Liver (tissue), 8 donors: ENCODE measurements at regions not wholly inside any gene's neighbourhood (a gene's known extent, or its start where the extent isn't known, plus 50 kb on each side); places are given as distances from the start of the nearest gene placed in this dataset.

Experiments
- DNase-seq: peaks from one replicate; pipeline ENCODE4 v3.0.0-alpha.2; 2017; ENCODE audit warnings: low spot score
- H3K27ac ChIP-seq, 2 donors: one replicate each; pipeline ENCODE4 v1.7.0; 2013; ENCODE audit warnings: inconsistent platforms in 2 of 2, low read length in 2 of 2, control low read depth in 1 of 2, low read depth in 1 of 2, mild to moderate bottlenecking in 1 of 2
- H3K27me3 ChIP-seq, 4 donors: one replicate each; pipeline versions ENCODE4 v1.6.1 to v1.7.0; 2013; ENCODE audit warnings: low read length in 3 of 4, inconsistent platforms in 1 of 4, mild to moderate bottlenecking in 1 of 4, moderate library complexity in 1 of 4; ENCODE audit not compliant: control insufficient read depth in 4 of 4, insufficient read depth in 4 of 4
- H3K36me3 ChIP-seq, 4 donors: one replicate each; pipeline versions ENCODE4 v1.6.1 to v1.7.0; 2013; ENCODE audit warnings: low read length in 3 of 4, mild to moderate bottlenecking in 3 of 4, low read depth in 1 of 4, moderate library complexity in 1 of 4; ENCODE audit not compliant: control insufficient read depth in 4 of 4, insufficient read depth in 3 of 4
- H3K4me1 ChIP-seq, 4 donors: one replicate each; pipeline versions ENCODE4 v1.6.1 to v1.7.0; 2013; ENCODE audit warnings: low read length in 3 of 4, mild to moderate bottlenecking in 3 of 4, moderate library complexity in 1 of 4; ENCODE audit not compliant: control insufficient read depth in 4 of 4, insufficient read depth in 4 of 4
- H3K4me3 ChIP-seq, 3 donors: one replicate each; pipeline versions ENCODE4 v1.6.1 to v1.7.0; 2013; ENCODE audit warnings: low read length in 3 of 3, control low read depth in 1 of 3, low read depth in 1 of 3, mild to moderate bottlenecking in 1 of 3
- H3K9ac ChIP-seq, 2 donors: one replicate each; pipeline ENCODE4 v1.7.0; 2013; ENCODE audit warnings: low read length in 2 of 2, mild to moderate bottlenecking in 2 of 2, moderate library complexity in 2 of 2, control low read depth in 1 of 2, low read depth in 1 of 2
- H3K9me3 ChIP-seq, 4 donors: one replicate each; pipeline versions ENCODE4 v1.6.1 to v1.7.0; 2013; ENCODE audit warnings: low read length in 3 of 4; ENCODE audit not compliant: control insufficient read depth in 4 of 4
- ATF3 ChIP-seq: IDR thresholded peaks from 2 replicates; pipeline ENCODE4 v1.6.1; 2016; ENCODE audit warnings: antibody characterized with exemption
- EGR1 ChIP-seq, 2 donors: IDR thresholded peaks; 2 replicates each; pipeline ENCODE4 v1.6.1; 2016 to 2018; ENCODE audit warnings: antibody characterized with exemption in 2 of 2, low read depth in 2 of 2
- FOXA1 ChIP-seq: IDR thresholded peaks from 2 replicates; pipeline ENCODE4 v1.6.1; 2016; ENCODE audit warnings: antibody characterized with exemption
- FOXA2 ChIP-seq: IDR thresholded peaks from 2 replicates; pipeline ENCODE4 v1.6.1; 2016; ENCODE audit warnings: antibody characterized with exemption
- GABPA ChIP-seq, 2 donors: IDR thresholded peaks in 1 of 2; conservative IDR thresholded peaks in 1 of 2; 2 replicates each; pipeline ENCODE4 v1.6.1; 2016; ENCODE audit warnings: antibody characterized with exemption in 2 of 2, mild to moderate bottlenecking in 1 of 2, moderate library complexity in 1 of 2
- HNF4A ChIP-seq, 2 donors: conservative IDR thresholded peaks; 2 replicates each; pipeline ENCODE4 v1.6.1; 2016; ENCODE audit warnings: antibody characterized with exemption in 2 of 2, mild to moderate bottlenecking in 2 of 2
- HNF4G ChIP-seq: IDR thresholded peaks from 2 replicates; pipeline ENCODE4 v1.6.1; 2016; ENCODE audit warnings: antibody characterized with exemption
- JUND ChIP-seq, 2 donors: IDR thresholded peaks; 2 replicates each; pipeline ENCODE4 v1.6.1; 2016; ENCODE audit warnings: antibody characterized with exemption in 2 of 2
- NR2F2 ChIP-seq: IDR thresholded peaks from 2 replicates; pipeline ENCODE4 v1.6.1; 2016; ENCODE audit warnings: antibody characterized with exemption
- RAD21 ChIP-seq, 2 donors: IDR thresholded peaks; 2 replicates each; pipeline ENCODE4 v1.6.1; 2016; ENCODE audit warnings: antibody characterized with exemption in 2 of 2, mild to moderate bottlenecking in 2 of 2
- RXRA ChIP-seq, 2 donors: IDR thresholded peaks; 2 replicates each; pipeline ENCODE4 v1.6.1; 2017 to 2018; ENCODE audit warnings: antibody characterized with exemption in 2 of 2, mild to moderate bottlenecking in 1 of 2
- SP1 ChIP-seq: IDR thresholded peaks from 2 replicates; pipeline ENCODE4 v1.6.1; 2018; ENCODE audit warnings: antibody characterized with exemption, mild to moderate bottlenecking
- TAF1 ChIP-seq: conservative IDR thresholded peaks from 2 replicates; pipeline ENCODE4 v1.6.1; 2016; ENCODE audit warnings: antibody characterized with exemption, mild to moderate bottlenecking
- YY1 ChIP-seq: IDR thresholded peaks from 2 replicates; pipeline ENCODE4 v1.6.1; 2016; ENCODE audit warnings: antibody characterized with exemption, mild to moderate bottlenecking
- ZBTB33 ChIP-seq: IDR thresholded peaks from 2 replicates; pipeline ENCODE4 v1.6.1; 2016; ENCODE audit warnings: antibody characterized with exemption
- WGBS: extraction: QIAGEN DNeasy Blood & Tissue Kit; methylation state at CpG from one replicate; pipeline ENCODE4 v1.1.7; 2013; 5-methylcytosine and 5-hydroxymethylcytosine counted together
- TF ChIP-seq, protein P1 (sequence below): IDR thresholded peaks from 2 replicates; pipeline ENCODE4 v1.6.1; 2016; ENCODE audit warnings: antibody characterized with exemption, mild to moderate bottlenecking
- TF ChIP-seq, protein P2 (sequence below): IDR thresholded peaks from 2 replicates; pipeline ENCODE4 v1.6.1; 2016; ENCODE audit warnings: antibody characterized with exemption
- TF ChIP-seq, protein P3 (sequence below): fragments of 150-350 bp; IDR thresholded peaks from 2 replicates; pipeline ENCODE4 v1.5.1; 2017; ENCODE audit warnings: improper control_type of control experiment, low read depth, low read length; ENCODE audit not compliant: missing input control
- donor health status: healthy.
- donor health status: healthy.
- donor health status: healthy.
- donor health status: healthy.
- donor health status: healthy.

GRCh38 chr3:157939166-157939565 lies 167.1 kb downstream of the SHOX2 start:
- H3K27ac ChIP-seq, result no peak overlapping the region
- no peaks in the 10 kb centered on the region for H3K9me3 ChIP-seq
- TF ChIP-seq FOXA1, result no peak
- no peak for TF ChIP-seq JUND (IDR thresholded peaks at IDR 0.05)
- TF ChIP-seq, protein P1, sequence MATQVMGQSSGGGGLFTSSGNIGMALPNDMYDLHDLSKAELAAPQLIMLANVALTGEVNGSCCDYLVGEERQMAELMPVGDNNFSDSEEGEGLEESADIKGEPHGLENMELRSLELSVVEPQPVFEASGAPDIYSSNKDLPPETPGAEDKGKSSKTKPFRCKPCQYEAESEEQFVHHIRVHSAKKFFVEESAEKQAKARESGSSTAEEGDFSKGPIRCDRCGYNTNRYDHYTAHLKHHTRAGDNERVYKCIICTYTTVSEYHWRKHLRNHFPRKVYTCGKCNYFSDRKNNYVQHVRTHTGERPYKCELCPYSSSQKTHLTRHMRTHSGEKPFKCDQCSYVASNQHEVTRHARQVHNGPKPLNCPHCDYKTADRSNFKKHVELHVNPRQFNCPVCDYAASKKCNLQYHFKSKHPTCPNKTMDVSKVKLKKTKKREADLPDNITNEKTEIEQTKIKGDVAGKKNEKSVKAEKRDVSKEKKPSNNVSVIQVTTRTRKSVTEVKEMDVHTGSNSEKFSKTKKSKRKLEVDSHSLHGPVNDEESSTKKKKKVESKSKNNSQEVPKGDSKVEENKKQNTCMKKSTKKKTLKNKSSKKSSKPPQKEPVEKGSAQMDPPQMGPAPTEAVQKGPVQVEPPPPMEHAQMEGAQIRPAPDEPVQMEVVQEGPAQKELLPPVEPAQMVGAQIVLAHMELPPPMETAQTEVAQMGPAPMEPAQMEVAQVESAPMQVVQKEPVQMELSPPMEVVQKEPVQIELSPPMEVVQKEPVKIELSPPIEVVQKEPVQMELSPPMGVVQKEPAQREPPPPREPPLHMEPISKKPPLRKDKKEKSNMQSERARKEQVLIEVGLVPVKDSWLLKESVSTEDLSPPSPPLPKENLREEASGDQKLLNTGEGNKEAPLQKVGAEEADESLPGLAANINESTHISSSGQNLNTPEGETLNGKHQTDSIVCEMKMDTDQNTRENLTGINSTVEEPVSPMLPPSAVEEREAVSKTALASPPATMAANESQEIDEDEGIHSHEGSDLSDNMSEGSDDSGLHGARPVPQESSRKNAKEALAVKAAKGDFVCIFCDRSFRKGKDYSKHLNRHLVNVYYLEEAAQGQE, result no peak
- TF ChIP-seq GABPA (IDR thresholded peaks at IDR 0.05 in 1 of 2, conservative IDR thresholded peaks at IDR 0.05 in 1 of 2), result no peak
- TF ChIP-seq ZBTB33, result no peak
- TF ChIP-seq FOXA2, result no peak
- TF ChIP-seq, protein P2, sequence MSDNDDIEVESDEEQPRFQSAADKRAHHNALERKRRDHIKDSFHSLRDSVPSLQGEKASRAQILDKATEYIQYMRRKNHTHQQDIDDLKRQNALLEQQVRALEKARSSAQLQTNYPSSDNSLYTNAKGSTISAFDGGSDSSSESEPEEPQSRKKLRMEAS, result no peak
- TF ChIP-seq NR2F2, result no peak
- TF ChIP-seq TAF1, result no peak
- no peak for TF ChIP-seq SP1
- TF ChIP-seq HNF4A (conservative IDR thresholded peaks at IDR 0.05), result no peak
- no peak for TF ChIP-seq YY1
- TF ChIP-seq, protein P3, sequence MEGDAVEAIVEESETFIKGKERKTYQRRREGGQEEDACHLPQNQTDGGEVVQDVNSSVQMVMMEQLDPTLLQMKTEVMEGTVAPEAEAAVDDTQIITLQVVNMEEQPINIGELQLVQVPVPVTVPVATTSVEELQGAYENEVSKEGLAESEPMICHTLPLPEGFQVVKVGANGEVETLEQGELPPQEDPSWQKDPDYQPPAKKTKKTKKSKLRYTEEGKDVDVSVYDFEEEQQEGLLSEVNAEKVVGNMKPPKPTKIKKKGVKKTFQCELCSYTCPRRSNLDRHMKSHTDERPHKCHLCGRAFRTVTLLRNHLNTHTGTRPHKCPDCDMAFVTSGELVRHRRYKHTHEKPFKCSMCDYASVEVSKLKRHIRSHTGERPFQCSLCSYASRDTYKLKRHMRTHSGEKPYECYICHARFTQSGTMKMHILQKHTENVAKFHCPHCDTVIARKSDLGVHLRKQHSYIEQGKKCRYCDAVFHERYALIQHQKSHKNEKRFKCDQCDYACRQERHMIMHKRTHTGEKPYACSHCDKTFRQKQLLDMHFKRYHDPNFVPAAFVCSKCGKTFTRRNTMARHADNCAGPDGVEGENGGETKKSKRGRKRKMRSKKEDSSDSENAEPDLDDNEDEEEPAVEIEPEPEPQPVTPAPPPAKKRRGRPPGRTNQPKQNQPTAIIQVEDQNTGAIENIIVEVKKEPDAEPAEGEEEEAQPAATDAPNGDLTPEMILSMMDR, result no peak
- no peak for TF ChIP-seq RXRA (IDR thresholded peaks at IDR 0.05)
- no peak for TF ChIP-seq HNF4G
- no peak overlapping the region for H3K4me3 ChIP-seq
- H3K36me3 ChIP-seq, result no peaks in the 10 kb centered on the region
- WGBS, result 79% methylated on average over 4 of the region's 4 CpGs
- no peak for DNase-seq
- H3K9ac ChIP-seq, result no peak overlapping the region
- no peaks in the 10 kb centered on the region for H3K4me1 ChIP-seq
- peaks cover 0 to 4% (median 1%) of the 10 kb centered on the region in 4 donors for H3K27me3 ChIP-seq

DNA sequence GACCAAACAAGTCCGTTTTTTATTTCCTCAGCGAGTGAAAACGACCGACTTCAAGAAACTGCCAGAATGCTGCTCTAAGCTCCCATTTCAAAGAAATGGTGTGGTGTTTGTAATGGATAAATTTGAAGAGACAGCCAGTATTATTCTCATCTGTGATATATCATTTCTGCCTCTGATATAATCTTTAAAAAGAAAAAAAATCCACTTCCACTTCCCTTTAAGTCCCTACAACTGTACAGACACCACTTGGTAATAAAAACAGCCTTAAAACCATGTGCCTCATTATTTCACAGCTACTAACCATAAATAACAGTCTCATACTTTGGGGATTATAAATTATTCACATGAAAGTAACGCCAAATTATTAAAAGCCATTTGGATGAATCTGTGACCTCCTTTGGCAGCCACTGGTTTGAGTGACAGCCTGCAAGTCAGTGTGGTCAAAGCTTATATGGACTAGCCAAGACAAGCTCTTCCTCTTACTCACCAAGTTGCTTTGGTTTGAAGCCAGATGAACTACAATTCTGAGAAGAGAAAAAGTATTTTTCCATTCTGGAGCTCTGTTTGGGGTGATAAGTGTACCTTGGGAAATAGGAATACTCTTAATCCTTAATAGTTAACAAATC lies 168.0 kb downstream of the SHOX2 start:
- no peak overlapping the region for H3K4me3 ChIP-seq
- no peaks in the 10 kb centered on the region for H3K9me3 ChIP-seq
- no peaks in the 10 kb centered on the region for H3K36me3 ChIP-seq
- no peak overlapping the region for H3K27ac ChIP-seq
- no peak for DNase-seq
- H3K4me1 ChIP-seq, result no peaks in the 10 kb centered on the region
- H3K9ac ChIP-seq, result no peak overlapping the region
- peaks cover 0 to 4% (median 1%) of the 10 kb centered on the region in 4 donors for H3K27me3 ChIP-seq
- WGBS, result 82% methylated on average over 5 of the region's 5 CpGs
- TF ChIP-seq ATF3, result no peak
- TF ChIP-seq YY1, result no peak
- no peak for TF ChIP-seq HNF4G
- TF ChIP-seq SP1, result no peak
- TF ChIP-seq TAF1, result no peak
- no peak for TF ChIP-seq EGR1 (IDR thresholded peaks at IDR 0.05; ENCODE audit: low read depth in 2 of 2)
- no peak for TF ChIP-seq RAD21 (IDR thresholded peaks at IDR 0.05)
- TF ChIP-seq NR2F2, result no peak
- TF ChIP-seq, protein P2, result no peak
- no peak for TF ChIP-seq JUND (IDR thresholded peaks at IDR 0.05)
- TF ChIP-seq HNF4A (conservative IDR thresholded peaks at IDR 0.05), result no peak
- no peak for TF ChIP-seq FOXA2
- TF ChIP-seq GABPA (IDR thresholded peaks at IDR 0.05 in 1 of 2, conservative IDR thresholded peaks at IDR 0.05 in 1 of 2), result no peak
- TF ChIP-seq FOXA1, result no peak
- TF ChIP-seq, protein P3, result no peak
- no peak for TF ChIP-seq RXRA (IDR thresholded peaks at IDR 0.05)
